ENCODE measurements at regions not wholly inside any gene's neighbourhood (a gene's known extent, or its start where the extent isn't known, plus 50 kb on each side); places are given as distances from the start of the nearest gene placed in this dataset.
A peak's percentile ranks its signal among the peaks of the same experiment; 100 is the strongest.

DNA sequence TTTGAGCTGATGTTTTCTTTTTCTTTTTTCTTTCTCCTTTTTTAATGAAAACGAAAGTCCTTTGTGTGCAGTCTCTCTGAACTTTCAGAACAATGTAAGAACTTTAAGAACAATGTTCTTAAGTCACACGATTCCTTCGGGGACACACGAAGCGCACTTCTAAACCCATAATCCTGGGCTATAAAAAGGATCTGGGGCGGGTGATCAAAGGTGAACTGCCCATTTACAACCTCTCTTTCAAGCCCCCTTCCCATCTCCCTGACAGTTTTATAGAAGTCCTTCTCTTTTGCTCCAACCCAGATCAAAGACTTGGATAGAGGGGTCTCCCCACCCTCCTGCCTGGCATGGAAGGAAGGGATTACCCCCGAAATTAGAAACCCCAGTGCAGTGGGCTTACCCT, 126.8 kb downstream of the BDH1 start:
- POLR2A ChIA-PET: no interaction called here
- Histone ChIP-seq H3K4me1 (ENCODE audit: insufficient read depth, low read length) (peaks cover 16% of the 10 kb centered on the region), H3K9me3 (ENCODE audit: low read length) (no peaks in the 10 kb centered on the region), H3K36me3 (ENCODE audit: insufficient read depth, low read length) (no peaks in the 10 kb centered on the region), H3K27ac (ENCODE audit: low read depth, low read length) (no peak overlapping the region), H3K27me3 (ENCODE audit: insufficient read depth, low read length, poor library complexity, severe bottlenecking) (no peaks in the 10 kb centered on the region), H3K4me3 (ENCODE audit: low read length) (no peak overlapping the region)
- H3K4me1 Mint-ChIP-seq: peaks cover 8 to 14% (median 13%) of the 10 kb centered on the region in 3 donors
- peak overlapping the region in 1 of 8 donors; percentile 9 for H3K27ac Mint-ChIP-seq
- no peaks in the 10 kb centered on the region for H3K36me3 Mint-ChIP-seq
- no peak for DNase-seq
- CTCF ChIA-PET: no interaction called here
- H3K4me3 Mint-ChIP-seq: peak overlapping the region in 2 of 7 donors; percentile 34 to 60
- peaks cover 8 to 51% of the 10 kb centered on the region in 2 donors for H3K27me3 Mint-ChIP-seq
- H3K9me3 Mint-ChIP-seq: no peaks in the 10 kb centered on the region

DNA sequence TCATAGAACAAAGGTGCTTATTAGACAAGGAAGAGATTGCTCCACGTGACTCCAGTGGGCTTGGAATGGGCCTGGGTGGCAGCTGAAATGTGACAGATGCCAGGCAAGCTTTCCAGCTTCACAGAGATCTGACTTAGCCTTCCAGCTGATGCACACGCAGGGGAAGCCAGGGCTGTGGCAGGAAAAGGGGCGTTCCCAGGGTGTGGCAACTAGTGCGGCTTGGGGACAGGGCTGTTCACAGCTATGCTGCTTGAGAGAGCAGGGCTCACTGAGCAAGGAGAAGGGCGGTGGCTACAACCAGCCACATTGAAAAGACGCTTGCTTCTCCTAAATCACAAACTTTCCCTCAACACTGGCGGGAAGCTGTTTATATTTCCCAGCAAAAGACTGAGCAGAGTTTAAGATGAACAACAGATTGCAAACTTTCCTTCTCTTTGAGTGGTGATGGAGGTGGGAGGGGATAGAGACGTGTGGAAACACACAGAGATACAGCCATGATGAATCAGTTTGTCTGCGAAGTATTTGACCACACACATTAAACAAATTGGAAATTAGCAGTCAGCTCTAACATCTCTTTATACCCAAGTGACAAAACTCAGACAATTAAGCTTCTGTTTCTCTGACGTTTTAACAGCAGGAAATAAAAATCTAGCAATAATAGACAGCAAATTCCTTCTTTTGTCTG, 127.5 kb downstream of the BDH1 start:
- Mint-ChIP-seq H3K4me3 (peak overlapping the region in 6 of 7 donors; percentile 41 to 83 (median 59)), H3K27me3 (peaks cover 8 to 50% of the 10 kb centered on the region in 2 donors), H3K27ac (peak overlapping the region in 4 of 8 donors; percentile 2 to 82 (median 57)), H3K4me1 (peaks cover 8 to 14% (median 13%) of the 10 kb centered on the region in 3 donors), H3K36me3 (no peaks in the 10 kb centered on the region), H3K9me3 (no peaks in the 10 kb centered on the region)
- H3K36me3 ChIP-seq (ENCODE audit: insufficient read depth, low read length): no peaks in the 10 kb centered on the region
- H3K4me1 ChIP-seq (ENCODE audit: insufficient read depth, low read length): peaks cover 16% of the 10 kb centered on the region
- no peaks in the 10 kb centered on the region for H3K27me3 ChIP-seq (ENCODE audit: insufficient read depth, low read length, poor library complexity, severe bottlenecking)
- ChIA-PET CTCF (no interaction called here), POLR2A (no interaction called here)
- DNase-seq: peak in 2 of 5 donors; percentile 3 to 16
- H3K27ac ChIP-seq (ENCODE audit: low read depth, low read length): no peak overlapping the region
- H3K9me3 ChIP-seq (ENCODE audit: low read length): no peaks in the 10 kb centered on the region
- no peak overlapping the region for H3K4me3 ChIP-seq (ENCODE audit: low read length)

DNA sequence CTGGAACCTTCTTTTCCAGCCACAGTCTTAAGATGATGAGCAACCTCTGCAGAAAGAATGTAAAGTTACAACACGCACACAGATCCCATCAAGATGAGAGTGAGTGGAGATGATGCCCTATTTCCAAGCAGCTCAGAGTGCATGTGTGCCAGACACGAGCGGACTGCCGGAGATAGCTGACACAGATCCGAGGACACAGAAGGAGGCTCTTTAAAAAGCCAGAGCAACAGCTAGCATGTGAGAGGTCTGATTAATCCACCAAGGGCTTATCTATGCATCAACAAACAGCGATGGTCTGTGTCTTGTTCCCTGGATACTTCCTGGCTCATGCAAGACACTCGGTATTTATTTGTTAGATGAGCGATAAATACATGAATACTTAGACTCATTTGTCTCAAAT, 128.6 kb upstream of the DLG1 start:
- Mint-ChIP-seq H3K36me3 (no peaks in the 10 kb centered on the region), H3K4me1 (peaks cover 8 to 14% (median 13%) of the 10 kb centered on the region in 3 donors), H3K9me3 (no peaks in the 10 kb centered on the region), H3K27me3 (peaks cover 6 to 48% of the 10 kb centered on the region in 2 donors), H3K27ac (no peak overlapping the region), H3K4me3 (no peak overlapping the region)
- H3K27me3 ChIP-seq (ENCODE audit: insufficient read depth, low read length, poor library complexity, severe bottlenecking): no peaks in the 10 kb centered on the region
- H3K36me3 ChIP-seq (ENCODE audit: insufficient read depth, low read length): no peaks in the 10 kb centered on the region
- ChIA-PET POLR2A (no interaction called here), CTCF (no interaction called here)
- peaks cover 16% of the 10 kb centered on the region for H3K4me1 ChIP-seq (ENCODE audit: insufficient read depth, low read length)
- no peak overlapping the region for H3K27ac ChIP-seq (ENCODE audit: low read depth, low read length)
- no peak overlapping the region for H3K4me3 ChIP-seq (ENCODE audit: low read length)
- DNase-seq: no peak
- H3K9me3 ChIP-seq (ENCODE audit: low read length): no peaks in the 10 kb centered on the region

DNA sequence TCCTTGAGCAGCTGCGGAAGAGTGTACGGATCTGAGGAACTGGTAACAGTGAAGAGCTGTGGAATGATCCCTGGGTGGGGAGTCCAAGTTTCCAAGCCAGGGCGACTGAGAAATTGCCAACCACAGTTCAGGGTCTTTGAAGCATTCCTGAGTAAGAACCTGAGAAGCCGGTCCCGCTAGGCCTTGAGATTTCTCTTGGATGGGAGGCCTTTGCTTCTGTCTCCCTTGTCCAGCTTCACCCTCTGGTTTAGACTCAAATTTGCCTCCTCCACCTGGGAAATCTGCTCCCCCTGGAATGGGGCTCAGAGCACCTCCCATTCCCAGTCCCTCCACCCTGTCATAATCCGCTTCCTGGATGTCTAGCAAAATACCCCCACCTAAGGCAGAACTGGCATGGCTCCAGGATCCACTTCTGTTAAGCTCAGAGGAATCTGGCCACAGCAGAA, 127.7 kb upstream of the DLG1 start:
- Histone ChIP-seq H3K4me3 (ENCODE audit: low read length) (no peak overlapping the region), H3K36me3 (ENCODE audit: insufficient read depth, low read length) (no peaks in the 10 kb centered on the region), H3K4me1 (ENCODE audit: insufficient read depth, low read length) (peaks cover 16% of the 10 kb centered on the region), H3K27ac (ENCODE audit: low read depth, low read length) (no peak overlapping the region), H3K9me3 (ENCODE audit: low read length) (no peaks in the 10 kb centered on the region), H3K27me3 (ENCODE audit: insufficient read depth, low read length, poor library complexity, severe bottlenecking) (no peaks in the 10 kb centered on the region)
- Mint-ChIP-seq H3K4me1 (peaks cover 8 to 14% (median 13%) of the 10 kb centered on the region in 3 donors), H3K4me3 (no peak overlapping the region), H3K27ac (peak overlapping the region in 1 of 8 donors; percentile 72), H3K36me3 (no peaks in the 10 kb centered on the region), H3K9me3 (no peaks in the 10 kb centered on the region), H3K27me3 (peaks cover 7 to 43% of the 10 kb centered on the region in 2 donors)
- no peak for DNase-seq
- ChIA-PET POLR2A (interaction anchor here (0.6 kb wide), 1 partner anchor 9 kb away, joined by 5 read pairs; no protein-coding TSS in a partner anchor), CTCF (no interaction called here)

DNA sequence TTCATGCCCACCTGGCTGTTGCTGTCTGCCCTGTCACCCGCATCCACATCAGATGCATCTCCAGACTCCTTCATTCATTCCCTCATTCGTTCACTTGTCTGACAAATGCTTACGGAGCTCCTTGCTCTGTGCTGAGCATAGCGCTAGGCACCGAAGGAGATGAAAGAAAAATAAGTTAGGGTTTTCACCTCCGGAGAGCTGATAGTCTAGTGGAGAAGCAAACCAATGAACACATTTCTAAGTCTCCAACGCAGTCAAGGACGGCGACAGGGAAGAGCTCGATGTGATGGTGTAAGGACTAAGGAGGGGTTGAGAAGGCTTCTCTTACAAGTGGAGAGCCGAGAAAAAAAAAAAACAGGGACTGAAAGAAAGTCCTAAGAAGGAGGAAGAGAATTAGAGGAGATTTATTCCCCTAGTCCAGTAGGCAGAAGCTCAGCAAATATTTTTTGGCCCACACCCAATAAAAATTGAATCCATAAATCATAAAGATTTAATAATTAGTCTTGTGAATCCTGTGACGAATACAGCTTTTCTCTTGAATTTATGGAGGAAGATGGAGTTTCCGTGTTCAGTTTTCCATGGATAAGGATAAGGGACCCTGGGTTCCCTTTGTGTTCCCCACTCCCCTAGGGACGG, 127.2 kb upstream of the DLG1 start:
- Histone ChIP-seq H3K9me3 (ENCODE audit: low read length) (no peaks in the 10 kb centered on the region), H3K36me3 (ENCODE audit: insufficient read depth, low read length) (no peaks in the 10 kb centered on the region), H3K27me3 (ENCODE audit: insufficient read depth, low read length, poor library complexity, severe bottlenecking) (no peaks in the 10 kb centered on the region), H3K27ac (ENCODE audit: low read depth, low read length) (no peak overlapping the region), H3K4me3 (ENCODE audit: low read length) (no peak overlapping the region), H3K4me1 (ENCODE audit: insufficient read depth, low read length) (peaks cover 16% of the 10 kb centered on the region)
- H3K9me3 Mint-ChIP-seq: no peaks in the 10 kb centered on the region
- H3K4me1 Mint-ChIP-seq: peaks cover 8 to 14% (median 13%) of the 10 kb centered on the region in 3 donors
- CTCF ChIA-PET: no interaction called here
- POLR2A ChIA-PET: interaction anchor here (0.6 kb wide), 1 partner anchor 9 kb away, joined by 5 read pairs; no protein-coding TSS in a partner anchor
- no peak overlapping the region for H3K4me3 Mint-ChIP-seq
- H3K27ac Mint-ChIP-seq: peak overlapping the region in 2 of 8 donors; percentile 20 to 72
- H3K27me3 Mint-ChIP-seq: peaks cover 4 to 40% of the 10 kb centered on the region in 2 donors
- H3K36me3 Mint-ChIP-seq: no peaks in the 10 kb centered on the region
- no peak for DNase-seq

DNA sequence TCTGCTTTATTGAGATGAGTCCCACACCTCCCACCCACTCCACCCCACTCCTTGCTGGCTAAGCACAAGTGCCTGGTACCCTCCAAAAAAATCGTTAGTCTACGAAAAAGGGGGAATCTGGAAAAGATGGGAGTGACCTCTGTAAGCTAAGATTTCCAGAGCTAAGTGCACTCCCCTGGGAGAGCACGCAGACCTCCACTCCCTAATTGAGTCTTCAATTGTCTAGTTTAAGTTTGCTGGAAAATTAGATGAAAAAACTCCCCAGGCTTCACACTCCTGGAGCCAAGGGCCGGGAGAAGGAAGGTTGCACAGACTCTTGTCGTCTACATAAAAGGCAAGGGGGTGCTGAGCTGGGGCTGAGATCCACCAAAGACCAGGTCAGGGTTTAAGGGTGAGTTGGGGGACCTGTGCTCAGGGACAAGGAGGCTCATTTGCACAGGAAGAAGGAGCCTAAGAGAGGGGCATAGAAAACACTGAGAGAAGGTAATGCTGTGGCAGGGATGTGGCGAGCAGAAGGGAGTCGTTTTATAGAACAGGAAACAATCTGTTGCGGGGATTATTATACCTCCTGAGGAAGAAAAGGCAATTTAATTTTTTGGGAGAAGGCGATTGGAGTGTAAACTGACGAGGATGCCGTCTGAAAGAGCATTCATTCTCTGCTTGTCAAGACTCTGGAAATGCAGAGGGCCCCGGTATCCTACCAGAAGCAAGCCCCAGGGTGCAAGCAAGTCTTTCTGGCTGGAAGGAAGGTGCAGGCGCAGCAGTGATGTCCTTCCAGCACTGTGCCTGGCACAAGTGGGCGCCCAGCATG, 126.5 kb upstream of the DLG1 start:
- peaks cover 8 to 14% (median 13%) of the 10 kb centered on the region in 3 donors for H3K4me1 Mint-ChIP-seq
- H3K36me3 Mint-ChIP-seq: no peaks in the 10 kb centered on the region
- Histone ChIP-seq H3K27ac (ENCODE audit: low read depth, low read length) (no peak overlapping the region), H3K4me1 (ENCODE audit: insufficient read depth, low read length) (peaks cover 16% of the 10 kb centered on the region), H3K27me3 (ENCODE audit: insufficient read depth, low read length, poor library complexity, severe bottlenecking) (no peaks in the 10 kb centered on the region), H3K9me3 (ENCODE audit: low read length) (no peaks in the 10 kb centered on the region), H3K36me3 (ENCODE audit: insufficient read depth, low read length) (no peaks in the 10 kb centered on the region), H3K4me3 (ENCODE audit: low read length) (no peak overlapping the region)
- CTCF ChIA-PET: no interaction called here
- peaks cover 2 to 40% of the 10 kb centered on the region in 2 donors for H3K27me3 Mint-ChIP-seq
- POLR2A ChIA-PET: no interaction called here
- H3K4me3 Mint-ChIP-seq: no peak overlapping the region
- no peak overlapping the region for H3K27ac Mint-ChIP-seq
- H3K9me3 Mint-ChIP-seq: no peaks in the 10 kb centered on the region
- no peak for DNase-seq

DNA sequence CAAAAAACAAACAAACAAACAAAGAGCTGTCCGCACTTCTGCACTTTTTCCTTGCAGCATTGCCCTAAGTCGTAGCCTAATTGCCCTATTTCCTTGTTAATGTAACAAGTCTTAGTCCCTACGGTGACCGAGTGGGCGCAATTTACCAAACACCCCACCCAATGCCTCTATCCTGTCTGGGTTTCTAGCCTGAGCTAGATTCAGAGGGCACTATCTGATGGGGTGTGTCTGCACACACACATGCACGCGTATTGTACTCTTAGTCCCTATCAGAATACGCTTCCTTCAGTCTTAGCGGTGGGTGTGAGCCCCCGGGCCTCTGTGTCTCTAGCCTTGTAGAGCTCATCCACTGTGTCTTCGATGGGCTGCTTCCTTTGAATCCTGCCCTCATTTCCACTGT, 125.9 kb upstream of the DLG1 start:
- CTCF ChIA-PET: no interaction called here
- peaks cover 16% of the 10 kb centered on the region for H3K4me1 ChIP-seq (ENCODE audit: insufficient read depth, low read length)
- H3K36me3 ChIP-seq (ENCODE audit: insufficient read depth, low read length): no peaks in the 10 kb centered on the region
- Mint-ChIP-seq H3K9me3 (no peaks in the 10 kb centered on the region), H3K4me1 (peaks cover 8 to 14% (median 13%) of the 10 kb centered on the region in 3 donors), H3K36me3 (no peaks in the 10 kb centered on the region), H3K27me3 (peaks cover 2 to 36% of the 10 kb centered on the region in 2 donors), H3K4me3 (no peak overlapping the region), H3K27ac (no peak overlapping the region)
- POLR2A ChIA-PET: no interaction called here
- H3K27me3 ChIP-seq (ENCODE audit: insufficient read depth, low read length, poor library complexity, severe bottlenecking): no peaks in the 10 kb centered on the region
- no peak for DNase-seq
- no peaks in the 10 kb centered on the region for H3K9me3 ChIP-seq (ENCODE audit: low read length)
- no peak overlapping the region for H3K4me3 ChIP-seq (ENCODE audit: low read length)
- no peak overlapping the region for H3K27ac ChIP-seq (ENCODE audit: low read depth, low read length)

DNA sequence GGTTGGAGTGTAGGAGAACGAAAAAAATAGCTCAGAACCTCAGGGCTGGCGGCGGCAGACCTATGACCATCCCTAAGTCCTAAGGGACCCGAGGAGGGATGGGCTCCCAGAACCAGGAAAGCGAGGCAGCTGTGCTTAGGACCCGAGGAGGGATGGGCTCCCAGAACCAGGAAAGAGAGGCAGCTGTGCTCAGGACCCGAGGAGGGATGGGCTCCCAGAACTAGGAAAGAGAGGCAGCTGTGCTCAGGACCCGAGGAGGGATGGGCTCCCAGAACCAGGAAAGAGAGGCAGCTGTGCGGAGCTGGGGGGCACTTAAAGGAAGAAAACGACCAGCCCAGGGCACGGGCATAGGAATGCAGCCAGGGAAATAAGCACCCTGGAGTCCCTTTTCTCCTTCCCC, 125.0 kb upstream of the DLG1 start:
- no peaks in the 10 kb centered on the region for H3K36me3 ChIP-seq (ENCODE audit: insufficient read depth, low read length)
- no peaks in the 10 kb centered on the region for H3K36me3 Mint-ChIP-seq
- peaks cover 5 to 7% (median 5%) of the 10 kb centered on the region in 3 donors for H3K4me1 Mint-ChIP-seq
- no peak overlapping the region for H3K27ac ChIP-seq (ENCODE audit: low read depth, low read length)
- H3K4me3 Mint-ChIP-seq: no peak overlapping the region
- DNase-seq: no peak
- no peaks in the 10 kb centered on the region for H3K9me3 ChIP-seq (ENCODE audit: low read length)
- peaks cover 2 to 27% of the 10 kb centered on the region in 2 donors for H3K27me3 Mint-ChIP-seq
- ChIA-PET CTCF (no interaction called here), POLR2A (no interaction called here)
- H3K4me3 ChIP-seq (ENCODE audit: low read length): no peak overlapping the region
- H3K9me3 Mint-ChIP-seq: no peaks in the 10 kb centered on the region
- H3K27ac Mint-ChIP-seq: no peak overlapping the region
- no peaks in the 10 kb centered on the region for H3K27me3 ChIP-seq (ENCODE audit: insufficient read depth, low read length, poor library complexity, severe bottlenecking)
- peaks cover 7% of the 10 kb centered on the region for H3K4me1 ChIP-seq (ENCODE audit: insufficient read depth, low read length)

All from CD8-positive, alpha-beta memory T cell (primary cell).